ENCODE measurements at regions not wholly inside any gene's neighbourhood (a gene's known extent, or its start where the extent isn't known, plus 50 kb on each side); places are given as distances from the start of the nearest gene placed in this dataset.

GRCh38 chr6:117837261-117837660, 69.8 kb upstream of the SLC35F1 start:
- Histone ChIP-seq H3K27ac (ENCODE audit: insufficient read length, low read depth, low read length) (no peak overlapping the region), H2BK5ac (ENCODE audit: insufficient read length, low read length) (no peak overlapping the region), H3K79me2 (ENCODE audit: insufficient read depth, low read length) (no peaks in the 10 kb centered on the region), H3K27me3 (ENCODE audit: insufficient read depth, low read length) (no peaks in the 10 kb centered on the region), H3K18ac (ENCODE audit: insufficient read length, low read depth, low read length) (no peak overlapping the region), H3K4me1 (ENCODE audit: insufficient read depth, low read length) (peaks cover 2% of the 10 kb centered on the region; the same call in 1 of the 2 replicates), H3K23me2 (ENCODE audit: insufficient read length, low read depth, low read length, poor library complexity, severe bottlenecking) (no peaks in the 10 kb centered on the region), H3K23ac (ENCODE audit: insufficient read length, low read depth, low read length) (no peak overlapping the region), H3T11ph (ENCODE audit: low read length) (no peak overlapping the region), H2AFZ (ENCODE audit: low read length) (no peak overlapping the region), H2BK20ac (ENCODE audit: low read depth, low read length, poor library complexity, severe bottlenecking) (no peak overlapping the region), H3K4me2 (ENCODE audit: insufficient read depth, insufficient read length, low read length) (no peak overlapping the region), H2AK5ac (ENCODE audit: insufficient read length, low read length) (no peak overlapping the region), H3K56ac (ENCODE audit: insufficient read length, low read depth, low read length) (no peak overlapping the region), H3K9ac (ENCODE audit: extremely low read depth, insufficient read length, low read length) (no peak overlapping the region), H3K4ac (ENCODE audit: low read depth, low read length) (no peak overlapping the region), H4K20me1 (ENCODE audit: control insufficient read depth, insufficient read depth, insufficient read length) (no peaks in the 10 kb centered on the region), H4K8ac (replicated peaks; ENCODE audit: insufficient read length, low read depth, low read length) (no peak overlapping the region), H3K9me3 (ENCODE audit: control insufficient read depth, low read depth, low read length) (no peaks in the 10 kb centered on the region), H2BK15ac (ENCODE audit: low read depth, low read length) (no peak overlapping the region), H2BK12ac (ENCODE audit: insufficient read length, low read depth, low read length) (no peak overlapping the region), H3K14ac (ENCODE audit: insufficient read depth, low read length) (no peak overlapping the region), H4K5ac (ENCODE audit: insufficient read length, low read depth, low read length) (no peak overlapping the region), H4K91ac (ENCODE audit: insufficient read length, low read depth, low read length) (no peak overlapping the region), H2BK120ac (ENCODE audit: low read depth, low read length, poor library complexity, severe bottlenecking) (no peak overlapping the region), H3K79me1 (ENCODE audit: insufficient read depth, low read depth, low read length, poor library complexity, severe bottlenecking) (no peaks in the 10 kb centered on the region)
- Mint-ChIP-seq H3K4me3 (no peak overlapping the region), H3K9me3 (0 out of 5 replicates have a peak, but pooled peaks cover 0 to 2% of the 10 kb centered on the region in 2 experiments), H3K27ac (no peak overlapping the region), H3K36me3 (ENCODE audit: insufficient read depth in 1 of 3, low read depth in 3 of 3) (0 out of 7 replicates have a peak, but pooled peaks cover 0 to 1% (median 0%) of the 10 kb centered on the region in 3 experiments), H3K4me1 (peaks cover 12 to 13% of the 10 kb centered on the region in 2 experiments), H3K27me3 (ENCODE audit: low read depth) (peaks cover 2% of the 10 kb centered on the region)
- no CpG with 5 or more reads among the region's 3 CpGs for WGBS (ENCODE audit: extremely low coverage, insufficient read length, low lambda C conversion rate)
- DNase-seq: no peak
- no peak for TF ChIP-seq CTCF (conservative IDR thresholded peaks at IDR 0.05)

Data from H9 (cell line).